H1 (cell line): ENCODE measurements at regions not wholly inside any gene's neighbourhood (a gene's known extent, or its start where the extent isn't known, plus 50 kb on each side); places are given as distances from the start of the nearest gene placed in this dataset.
A peak's percentile ranks its signal among the peaks of the same experiment; 100 is the strongest.

Experiments
- CTCF ChIA-PET: fragments of 300-600 bp; sonication (Branson Sonifier 250); formaldehyde crosslinking; loops from one replicate; lab custom pipeline; 2021; ENCODE audit not compliant: partially characterized antibody; lab: Charles Lee
- POLR2A ChIA-PET: fragments of 300-600 bp; sonication (Branson Sonifier 250); formaldehyde crosslinking; loops from one replicate; lab custom pipeline; 2021; ENCODE audit warnings: inconsistent platforms; ENCODE audit not compliant: partially characterized antibody; lab: Charles Lee
- DNase-seq, 2 experiments: peaks; one replicate each; pipeline versions ENCODE4 v3.0.0 to v3.0.0-alpha.2; 2010 to 2022; ENCODE audit warnings: low spot score in 2 of 2, low read depth in 1 of 2, mixed read lengths in 1 of 2
- FAIRE-seq: peaks from 2 replicates; lab custom pipeline; 2011; peaks lifted over from hg19 to GRCh38; lab: Jason Lieb, UNC
- H2AFZ ChIP-seq: 2 replicates; pipeline ENCODE4 v1.8.1; 2012; ENCODE audit warnings: low read length, inconsistent platforms
- H2AK5ac ChIP-seq: 2 replicates; pipeline ENCODE4 v1.6.1; 2013; ENCODE audit warnings: low read depth, low read length
- H2BK120ac ChIP-seq: replicated peaks from 2 replicates; pipeline ENCODE3; 2013; ENCODE audit warnings: low read depth, low read length, inconsistent platforms
- H2BK12ac ChIP-seq: 2 replicates; pipeline ENCODE4 v1.6.1; 2013; ENCODE audit warnings: low read depth, low read length
- H2BK15ac ChIP-seq: 2 replicates; pipeline ENCODE4 v1.6.1; 2013; ENCODE audit warnings: low read length
- H2BK20ac ChIP-seq: 2 replicates; pipeline ENCODE4 v1.6.1; 2013; ENCODE audit warnings: low read length
- H2BK5ac ChIP-seq: 2 replicates; pipeline ENCODE4 v1.6.1; 2013; ENCODE audit warnings: low read depth, low read length
- H3K14ac ChIP-seq: 2 replicates; pipeline ENCODE4 v1.6.1; 2013; ENCODE audit warnings: inconsistent platforms; ENCODE audit not compliant: insufficient read length
- H3K18ac ChIP-seq: 2 replicates; pipeline ENCODE4 v1.6.1; 2013; ENCODE audit warnings: low read length; ENCODE audit errors: extremely low read depth
- H3K23ac ChIP-seq: 2 replicates; pipeline ENCODE4 v1.6.1; 2013; ENCODE audit warnings: inconsistent platforms; ENCODE audit not compliant: insufficient read length
- H3K23me2 ChIP-seq: 2 replicates; pipeline ENCODE4 v1.6.1; 2013; ENCODE audit warnings: low read depth, low read length
- H3K27ac ChIP-seq: 2 replicates; pipeline ENCODE4 v1.6.1; 2011; ENCODE audit warnings: low read depth, low read length, inconsistent platforms
- H3K27me3 ChIP-seq, 4 experiments: replicated peaks in 1 of 4; 1 replicate in 1 of 4; 2 replicates in 3 of 4; pipeline versions ENCODE4 v1.6.1 to v1.8.1; 2011 to 2013; ENCODE audit warnings: low read length in 3 of 4, mild to moderate bottlenecking in 3 of 4, inconsistent platforms in 2 of 4, mixed read lengths in 2 of 4, moderate library complexity in 1 of 4; ENCODE audit not compliant: control insufficient read depth in 3 of 4, insufficient read depth in 3 of 4; ENCODE audit errors: extremely low read depth in 1 of 4
- H3K36me3 ChIP-seq, 4 experiments: 2 replicates each; pipeline versions ENCODE4 v1.6.1 to v1.8.1; 2011 to 2013; ENCODE audit warnings: mild to moderate bottlenecking in 4 of 4, low read length in 3 of 4, moderate library complexity in 2 of 4, control low read depth in 1 of 4, inconsistent platforms in 1 of 4; ENCODE audit not compliant: insufficient read depth in 4 of 4, control insufficient read depth in 2 of 4
- H3K4ac ChIP-seq: replicated peaks from 2 replicates; pipeline ENCODE3; 2013; ENCODE audit warnings: low read length, low read depth, mixed read lengths, inconsistent platforms; ENCODE audit not compliant: insufficient read length
- H3K4me1 ChIP-seq, 4 experiments: replicated peaks in 1 of 4; 1 replicate in 1 of 4; 2 replicates in 3 of 4; pipeline versions ENCODE4 v1.6.1 to v1.8.1; 2011 to 2013; ENCODE audit warnings: low read length in 3 of 4, inconsistent platforms in 2 of 4, mixed read lengths in 1 of 4; ENCODE audit not compliant: insufficient read depth in 4 of 4, control insufficient read depth in 3 of 4
- H3K4me2 ChIP-seq, 2 experiments: 2 replicates each; pipeline versions ENCODE4 v1.6.1 to v1.8.1; 2011 to 2013; ENCODE audit warnings: low read depth in 2 of 2, low read length in 2 of 2, control low read depth in 1 of 2, inconsistent platforms in 1 of 2, mild to moderate bottlenecking in 1 of 2; ENCODE audit not compliant: insufficient read depth in 1 of 2
- H3K4me3 ChIP-seq, 4 experiments: fragments of 200-600, 300-600 bp in 1 of 4; sonication (generic), shearing (Covaris generic), sonication (Bioruptor Twin) in 1 of 4; 2 replicates each; pipeline versions ENCODE4 v1.5.1 to v1.8.1; 2011 to 2016; ENCODE audit warnings: low read length in 4 of 4, low read depth in 3 of 4, control low read depth in 2 of 4, inconsistent platforms in 2 of 4, mild to moderate bottlenecking in 2 of 4, mixed read lengths in 1 of 4, moderate library complexity in 1 of 4; ENCODE audit not compliant: insufficient read depth in 2 of 4; ENCODE audit errors: extremely low read depth in 1 of 4
- H3K56ac ChIP-seq: replicated peaks from 2 replicates; pipeline ENCODE3; 2013; ENCODE audit warnings: low read depth, mild to moderate bottlenecking, mixed read lengths, low read length, inconsistent platforms; ENCODE audit not compliant: insufficient read length
- H3K79me1 ChIP-seq: 2 replicates; pipeline ENCODE4 v1.6.1; 2013; ENCODE audit warnings: low read depth, low read length, control low read depth
- H3K79me2 ChIP-seq, 2 experiments: 2 replicates each; pipeline versions ENCODE4 v1.6.1 to v1.8.1; 2012 to 2013; ENCODE audit warnings: low read length in 2 of 2, mild to moderate bottlenecking in 2 of 2, inconsistent platforms in 1 of 2; ENCODE audit not compliant: insufficient read depth in 2 of 2, control insufficient read depth in 1 of 2
- H3K9ac ChIP-seq, 4 experiments: replicated peaks in 1 of 4; 1 replicate in 1 of 4; 2 replicates in 3 of 4; pipeline versions ENCODE4 v1.6.1 to v1.8.1; 2011 to 2013; ENCODE audit warnings: low read depth in 3 of 4, low read length in 3 of 4, control low read depth in 2 of 4, mild to moderate bottlenecking in 2 of 4, moderate library complexity in 2 of 4, inconsistent platforms in 1 of 4; ENCODE audit errors: extremely low read depth in 1 of 4
- H3K9me3 ChIP-seq, 2 experiments: 2 replicates each; pipeline versions ENCODE4 v1.6.1 to v1.8.1; 2012 to 2013; ENCODE audit warnings: mild to moderate bottlenecking in 2 of 2, moderate library complexity in 2 of 2, control low read depth in 1 of 2, inconsistent platforms in 1 of 2, low read depth in 1 of 2, low read length in 1 of 2, mixed read lengths in 1 of 2; ENCODE audit not compliant: insufficient read depth in 2 of 2
- H4K20me1 ChIP-seq, 2 experiments: replicated peaks in 1 of 2; 2 replicates each; pipeline versions ENCODE3 to v1.8.1; 2011 to 2013; ENCODE audit warnings: inconsistent platforms in 2 of 2, low read length in 2 of 2, mild to moderate bottlenecking in 1 of 2; ENCODE audit not compliant: insufficient read depth in 2 of 2, control insufficient read depth in 1 of 2
- H4K5ac ChIP-seq: 2 replicates; pipeline ENCODE4 v1.6.1; 2013; ENCODE audit warnings: low read length, low read depth, mixed read lengths, inconsistent platforms; ENCODE audit not compliant: insufficient read length
- H4K8ac ChIP-seq: 2 replicates; pipeline ENCODE4 v1.8.0; 2013; ENCODE audit warnings: mild to moderate bottlenecking, moderate library complexity, low read length, inconsistent platforms; ENCODE audit not compliant: insufficient read depth; ENCODE audit errors: extremely low read depth
- H4K91ac ChIP-seq: replicated peaks from 2 replicates; pipeline ENCODE3; 2013; ENCODE audit warnings: low read length, mixed read lengths, inconsistent platforms; ENCODE audit not compliant: insufficient read length
- CBX8 ChIP-seq: fragments of 300-800, 300-1000 bp; sonication (generic); IDR thresholded peaks from 2 replicates; pipeline ENCODE4 v1.7.1; 2016; ENCODE audit warnings: low read depth, low read length, borderline replicate concordance
- CEBPB ChIP-seq: IDR thresholded peaks from 2 replicates; pipeline ENCODE4 v1.6.1; 2012; ENCODE audit warnings: low read depth, low read length
- SUZ12 ChIP-seq: fragments of 200-600 bp; sonication (generic); IDR thresholded peaks from 2 replicates; pipeline ENCODE4 v1.6.1; 2012; ENCODE audit warnings: mild to moderate bottlenecking, inconsistent platforms, low read length, moderate library complexity, mixed read lengths
- TAF1 ChIP-seq: IDR thresholded peaks from 2 replicates; pipeline ENCODE4 v1.6.1; 2011; ENCODE audit warnings: mild to moderate bottlenecking, low read depth, low read length
- WGBS, 2 experiments: shearing (Covaris generic) in 1 of 2; methylation state at CpG; one replicate each; pipeline versions ENCODE4 v1.1.6 to v1.1.7; 2013 to 2015; ENCODE audit warnings: low lambda C conversion rate in 2 of 2, mixed read lengths in 2 of 2, inconsistent platforms in 1 of 2, low coverage in 1 of 2, missing lambda C conversion rate in 1 of 2; ENCODE audit not compliant: insufficient replicate concordance in 2 of 2, insufficient coverage in 1 of 2, insufficient read length in 1 of 2; ENCODE audit errors: extremely low coverage in 1 of 2, missing lambda C conversion rate in 1 of 2; 5-methylcytosine and 5-hydroxymethylcytosine counted together

GRCh38 chr18:2281523-2282199, 289.6 kb downstream of the METTL4 start:
- no peak overlapping the region for H4K91ac ChIP-seq
- H2AK5ac ChIP-seq: no peak overlapping the region
- peaks cover 2% of the 10 kb centered on the region; the same call in 1 of the 2 replicates for H3K23me2 ChIP-seq
- no peak for FAIRE-seq
- H2BK12ac ChIP-seq: no peak overlapping the region
- peak overlapping the region; percentile 84; the same call in 1 of the 2 replicates for H2AFZ ChIP-seq
- H3K14ac ChIP-seq: no peak overlapping the region
- POLR2A ChIA-PET: no interaction called here
- no peak overlapping the region for H2BK20ac ChIP-seq
- no peak overlapping the region for H3K23ac ChIP-seq
- H3K56ac ChIP-seq: no peak overlapping the region
- DNase-seq: no peak
- no peak overlapping the region for H2BK120ac ChIP-seq
- no peak overlapping the region for H3K9ac ChIP-seq
- no peaks in the 10 kb centered on the region for H4K20me1 ChIP-seq
- TF ChIP-seq SUZ12: no peak
- no peak for TF ChIP-seq CEBPB
- TF ChIP-seq TAF1: no peak
- no peak for TF ChIP-seq CBX8
- no peaks in the 10 kb centered on the region for H3K36me3 ChIP-seq
- WGBS, 2 experiments: 79% methylated on average over 11 of the region's 11 CpGs; no CpG with 5 or more reads in 1 of the 2 experiments
- H3K79me1 ChIP-seq: no peaks in the 10 kb centered on the region
- H2BK15ac ChIP-seq: no peak overlapping the region
- H2BK5ac ChIP-seq: no peak overlapping the region
- no peak overlapping the region for H4K8ac ChIP-seq
- H3K4me3 ChIP-seq: no peak overlapping the region
- H3K9me3 ChIP-seq: no peaks in the 10 kb centered on the region
- H3K79me2 ChIP-seq: no peaks in the 10 kb centered on the region
- H3K27me3 ChIP-seq: no peaks in the 10 kb centered on the region
- H3K18ac ChIP-seq: no peak overlapping the region
- H3K4me2 ChIP-seq: no peak overlapping the region
- no peak overlapping the region for H3K27ac ChIP-seq
- H3K4me1 ChIP-seq: no peaks in the 10 kb centered on the region
- CTCF ChIA-PET: interaction anchor here (0.5 to 3.7 kb wide), 4 partner anchors 12 to 329 kb away, joined by 3 to 13 read pairs (median 4); no protein-coding TSS in a partner anchor
- no peak overlapping the region for H4K5ac ChIP-seq
- H3K4ac ChIP-seq: no peak overlapping the region
